GM12865 (cell line): ENCODE measurements at regions not wholly inside any gene's neighbourhood (a gene's known extent, or its start where the extent isn't known, plus 50 kb on each side); places are given as distances from the start of the nearest gene placed in this dataset.

Source experiments
- DNase-seq: peaks from one replicate; pipeline ENCODE4 v3.0.0; 2010; ENCODE audit warnings: low read depth
- H3K4me3 ChIP-seq: 2 replicates; pipeline ENCODE4 v1.5.1; 2011; ENCODE audit warnings: mild to moderate bottlenecking, low read depth, low read length, control low read depth
- TF ChIP-seq, protein P1 (sequence below): IDR thresholded peaks from 2 replicates; pipeline ENCODE4 v1.5.1; 2011; ENCODE audit warnings: low read length, control low read depth, low read depth, inconsistent platforms; ENCODE audit not compliant: insufficient read depth; ENCODE audit errors: missing control alignments

DNA sequence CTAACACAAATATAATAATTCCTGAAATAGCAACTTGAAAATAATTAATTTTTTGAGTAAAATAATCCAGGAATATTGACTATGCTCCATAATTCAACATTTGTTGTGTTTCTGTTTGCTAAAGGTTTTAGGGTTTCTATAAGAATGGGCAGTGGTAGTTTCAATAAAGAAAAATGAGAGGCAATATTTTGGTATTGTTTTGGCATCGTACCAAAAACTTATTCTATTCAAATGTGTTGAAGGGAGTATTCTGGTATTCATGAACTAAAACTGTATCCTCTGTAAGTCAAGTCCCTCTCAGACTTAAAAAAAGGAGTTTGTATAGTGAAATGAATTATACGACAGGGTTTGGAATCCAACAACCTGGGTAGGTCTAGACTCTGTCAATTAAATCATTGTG is 1245.6 kb upstream of the CELF4 start:
- TF ChIP-seq, protein P1, sequence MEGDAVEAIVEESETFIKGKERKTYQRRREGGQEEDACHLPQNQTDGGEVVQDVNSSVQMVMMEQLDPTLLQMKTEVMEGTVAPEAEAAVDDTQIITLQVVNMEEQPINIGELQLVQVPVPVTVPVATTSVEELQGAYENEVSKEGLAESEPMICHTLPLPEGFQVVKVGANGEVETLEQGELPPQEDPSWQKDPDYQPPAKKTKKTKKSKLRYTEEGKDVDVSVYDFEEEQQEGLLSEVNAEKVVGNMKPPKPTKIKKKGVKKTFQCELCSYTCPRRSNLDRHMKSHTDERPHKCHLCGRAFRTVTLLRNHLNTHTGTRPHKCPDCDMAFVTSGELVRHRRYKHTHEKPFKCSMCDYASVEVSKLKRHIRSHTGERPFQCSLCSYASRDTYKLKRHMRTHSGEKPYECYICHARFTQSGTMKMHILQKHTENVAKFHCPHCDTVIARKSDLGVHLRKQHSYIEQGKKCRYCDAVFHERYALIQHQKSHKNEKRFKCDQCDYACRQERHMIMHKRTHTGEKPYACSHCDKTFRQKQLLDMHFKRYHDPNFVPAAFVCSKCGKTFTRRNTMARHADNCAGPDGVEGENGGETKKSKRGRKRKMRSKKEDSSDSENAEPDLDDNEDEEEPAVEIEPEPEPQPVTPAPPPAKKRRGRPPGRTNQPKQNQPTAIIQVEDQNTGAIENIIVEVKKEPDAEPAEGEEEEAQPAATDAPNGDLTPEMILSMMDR = no peak
- no peak for DNase-seq
- no peak overlapping the region for H3K4me3 ChIP-seq

DNA sequence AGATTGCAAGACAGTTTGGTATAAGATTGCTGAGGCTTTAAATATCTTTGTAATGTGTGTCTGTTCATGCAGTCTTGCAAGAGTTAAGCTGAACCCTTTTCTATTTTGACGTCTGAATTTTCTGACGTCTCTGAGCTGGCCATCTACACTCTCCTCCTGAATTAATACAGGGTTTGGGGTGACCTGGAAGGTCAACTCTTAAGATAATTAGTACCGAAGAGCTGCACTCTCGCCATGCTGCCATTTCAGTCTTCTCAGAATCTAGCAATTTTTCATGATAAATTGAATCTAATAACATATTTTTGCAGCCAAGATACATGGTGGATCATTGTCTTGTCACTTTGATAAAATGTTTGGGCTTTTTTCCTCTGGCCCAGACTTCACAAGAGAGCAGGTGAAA is 1245.2 kb upstream of the CELF4 start:
- no peak overlapping the region for H3K4me3 ChIP-seq
- no peak for DNase-seq
- TF ChIP-seq, protein P1 = no peak

DNA sequence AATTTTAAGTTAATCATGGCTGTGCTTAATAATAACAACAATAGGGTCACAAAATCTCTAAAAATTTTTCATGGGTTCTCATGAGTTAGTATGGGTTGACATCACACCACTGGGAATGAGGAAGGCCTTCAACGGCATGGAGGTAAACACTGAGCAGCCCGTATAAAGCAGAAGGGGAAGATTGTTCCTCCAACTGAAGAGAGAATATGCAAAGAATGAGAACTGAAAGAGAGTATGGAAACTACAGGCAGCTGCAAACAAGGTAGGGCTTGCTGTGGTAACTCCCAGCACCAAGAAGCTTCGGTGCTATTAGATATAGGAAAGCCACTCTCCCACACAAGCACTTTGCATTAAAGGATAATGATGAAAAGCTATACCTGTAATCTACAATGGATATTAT is 1242.3 kb upstream of the CELF4 start:
- no peak for DNase-seq
- TF ChIP-seq, protein P1 = no peak

DNA sequence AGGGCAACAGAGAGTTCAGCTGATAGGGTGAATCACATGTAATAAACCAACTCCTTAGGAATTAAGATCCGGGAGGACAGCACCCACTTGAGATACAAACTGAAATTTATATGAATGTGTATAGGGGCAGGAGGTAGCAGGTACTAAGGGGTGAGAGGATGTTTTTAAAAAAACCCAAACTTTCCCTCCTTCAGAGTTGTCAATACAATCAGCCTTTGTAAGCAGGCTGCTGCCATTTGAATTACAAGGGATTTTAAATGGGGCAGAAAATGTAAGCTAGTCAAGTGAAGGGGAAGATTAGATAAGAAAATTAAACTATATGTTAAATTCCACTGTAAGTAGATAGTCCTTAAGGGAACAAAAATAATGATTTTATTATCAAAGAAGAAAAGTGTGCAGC is 1239.7 kb upstream of the CELF4 start:
- DNase-seq = no peak
- TF ChIP-seq, protein P1 = no peak
- H3K4me3 ChIP-seq = no peak overlapping the region

More for the DNA sequence above, 1242.3 kb upstream of the CELF4 start:
- H3K4me3 ChIP-seq = no peak overlapping the region

DNA sequence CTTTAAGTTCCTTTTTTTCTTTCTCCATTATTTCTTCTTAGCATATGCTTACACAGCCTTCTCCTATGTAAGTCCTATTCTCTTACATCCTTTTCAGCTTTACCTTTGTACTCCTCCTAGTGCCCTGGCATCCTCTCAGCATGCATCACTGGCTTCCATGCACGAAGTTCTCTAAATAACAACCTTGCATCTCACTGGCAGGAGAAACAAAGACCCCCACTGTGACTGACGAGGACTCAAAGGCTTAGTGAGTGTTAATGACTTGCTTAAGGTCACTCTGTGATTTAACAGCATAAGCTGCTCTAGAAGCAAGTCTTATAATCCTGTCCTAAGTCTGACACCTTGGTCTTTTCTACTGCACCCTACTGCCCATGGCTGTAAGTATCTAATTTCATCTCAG is 1236.0 kb upstream of the CELF4 start:
- no peak for DNase-seq
- TF ChIP-seq, protein P1 = no peak

DNA sequence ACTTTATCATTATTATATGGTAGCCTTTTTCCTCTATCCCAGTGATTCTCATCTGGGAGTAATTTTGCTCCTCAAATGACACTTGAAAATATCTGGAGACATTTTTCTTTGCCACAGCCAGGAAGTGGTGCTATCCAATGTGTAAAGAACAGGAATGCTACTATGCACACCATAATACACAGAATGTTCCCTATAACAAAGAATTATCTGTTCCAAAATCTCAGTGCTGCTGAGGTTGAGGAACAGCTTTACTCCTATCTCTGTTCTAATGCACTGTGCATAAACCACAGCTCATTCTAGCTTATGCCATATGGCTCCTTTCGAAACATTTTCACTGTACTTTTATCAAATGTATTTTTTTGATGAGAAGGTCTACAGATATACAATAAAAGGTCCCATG is 1231.2 kb upstream of the CELF4 start:
- TF ChIP-seq, protein P1 = no peak
- no peak overlapping the region for H3K4me3 ChIP-seq
- no peak for DNase-seq

More for the DNA sequence above, 1236.0 kb upstream of the CELF4 start:
- H3K4me3 ChIP-seq = no peak overlapping the region

DNA sequence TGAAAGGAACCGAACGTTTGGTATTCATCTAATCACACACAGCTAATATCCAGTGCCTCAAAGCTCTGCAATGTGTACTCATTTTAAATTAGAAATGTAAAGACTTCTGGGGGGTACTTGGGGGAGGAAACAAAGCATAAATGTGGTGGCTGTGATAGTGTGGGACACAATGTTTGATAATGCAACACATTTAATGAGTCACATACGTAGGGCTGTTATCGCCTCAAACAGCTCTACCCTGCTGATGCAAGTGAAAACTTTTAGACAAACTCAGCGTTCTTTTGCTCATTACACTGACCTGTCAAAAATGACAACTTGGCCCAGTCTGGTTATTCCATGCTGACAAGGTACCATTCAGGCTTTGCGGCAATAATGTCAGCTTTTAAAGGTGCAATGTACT is 1227.1 kb upstream of the CELF4 start:
- TF ChIP-seq, protein P1 = no peak
- DNase-seq = no peak
- H3K4me3 ChIP-seq = no peak overlapping the region
